Activated T-cell treated with anti-CD3 and anti-CD28 coated beads for 24 hours (primary cell): ENCODE measurements at regions not wholly inside any gene's neighbourhood (a gene's known extent, or its start where the extent isn't known, plus 50 kb on each side); places are given as distances from the start of the nearest gene placed in this dataset.

Experiments used
- DNase-seq: peaks from one replicate; pipeline ENCODE4 v3.0.0-alpha.2; 2020; ENCODE audit warnings: low read depth

DNA sequence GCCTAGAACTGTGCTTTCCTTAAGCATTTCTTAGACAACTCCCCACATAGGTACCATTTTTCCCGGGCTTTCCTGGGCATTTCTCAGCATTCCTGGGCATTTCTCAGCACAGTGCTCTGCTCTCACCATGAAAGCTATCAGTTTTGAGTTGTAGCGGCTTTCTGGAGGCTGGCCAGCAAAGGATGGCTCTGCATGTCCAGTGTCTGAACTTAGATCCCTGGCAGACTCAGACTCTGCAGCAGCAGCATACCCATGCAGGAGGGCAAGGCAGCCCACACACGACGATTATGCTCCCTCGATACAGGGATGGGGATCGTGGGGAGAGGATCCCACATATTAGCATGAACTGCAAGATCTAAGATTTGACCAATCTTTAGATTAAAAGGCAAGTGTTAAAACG lies 248.9 kb upstream of the MKI67 start:
- DNase-seq: no peak

GRCh38 chr10:128377364-128377987 lies 251.3 kb upstream of the MKI67 start:
- DNase-seq: no peak

GRCh38 chr10:128377988-128378387 lies 251.8 kb upstream of the MKI67 start:
- no peak for DNase-seq

DNA sequence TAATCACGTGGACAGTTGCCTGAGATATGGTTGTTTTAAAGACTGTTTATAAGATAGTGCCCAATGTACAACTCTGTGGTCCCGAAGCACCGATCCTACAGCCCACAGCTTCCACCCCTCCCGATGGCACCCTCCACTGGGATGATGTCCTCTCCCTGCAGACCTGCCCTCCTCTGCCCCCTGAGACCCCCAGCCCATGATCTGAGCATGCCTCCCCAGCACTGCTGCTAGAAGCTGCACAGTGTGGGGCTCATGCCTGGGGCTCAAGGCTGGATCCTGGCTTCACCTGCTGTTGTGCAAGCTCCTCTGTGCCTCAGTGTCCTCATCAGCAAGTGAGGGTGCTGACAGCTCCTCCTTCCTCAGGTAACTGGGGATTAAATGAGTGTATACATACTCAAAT lies 254.7 kb upstream of the MKI67 start:
- no peak for DNase-seq

DNA sequence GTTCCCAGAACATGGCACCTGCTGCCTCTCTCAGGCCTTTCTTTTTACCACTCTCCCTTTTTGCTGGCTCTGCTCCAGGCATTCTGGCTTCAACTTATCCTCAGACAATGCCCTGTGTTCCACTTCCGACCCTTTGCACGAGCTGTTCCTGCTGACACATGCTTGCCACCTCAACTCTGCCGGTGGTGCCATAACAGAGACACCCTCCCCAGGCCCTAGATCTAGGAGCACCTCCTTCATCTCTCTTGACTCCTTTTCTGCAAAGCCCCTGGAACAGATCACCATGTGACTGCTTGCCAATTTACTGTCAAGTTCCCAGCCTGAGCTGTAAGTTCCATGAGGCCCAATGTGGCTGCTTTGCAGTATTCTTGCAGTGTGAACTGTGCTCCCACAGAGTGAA lies 256.0 kb upstream of the MKI67 start:
- no peak for DNase-seq

GRCh38 chr10:128384831-128385230 lies 258.6 kb upstream of the MKI67 start:
- DNase-seq: no peak

DNA sequence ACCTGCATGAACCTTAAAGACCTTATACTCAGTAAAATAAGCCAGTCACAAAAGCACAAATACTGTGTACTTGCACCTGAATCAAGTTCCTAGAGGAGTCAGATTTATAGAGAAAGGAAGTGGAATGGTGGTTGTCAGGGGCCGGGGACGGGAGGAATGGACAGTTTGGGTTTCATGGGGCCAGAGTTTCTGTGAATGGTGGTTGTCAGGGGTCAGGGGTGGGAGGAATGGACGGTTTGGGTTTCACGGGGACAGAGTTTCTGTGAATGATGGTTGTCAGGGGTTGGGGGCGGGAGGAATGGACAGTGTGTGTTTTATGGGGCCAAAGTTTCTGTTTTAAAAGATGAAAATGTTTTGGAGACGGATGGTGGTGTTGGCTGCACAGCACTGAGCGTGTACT lies 260.0 kb upstream of the MKI67 start:
- no peak for DNase-seq

DNA sequence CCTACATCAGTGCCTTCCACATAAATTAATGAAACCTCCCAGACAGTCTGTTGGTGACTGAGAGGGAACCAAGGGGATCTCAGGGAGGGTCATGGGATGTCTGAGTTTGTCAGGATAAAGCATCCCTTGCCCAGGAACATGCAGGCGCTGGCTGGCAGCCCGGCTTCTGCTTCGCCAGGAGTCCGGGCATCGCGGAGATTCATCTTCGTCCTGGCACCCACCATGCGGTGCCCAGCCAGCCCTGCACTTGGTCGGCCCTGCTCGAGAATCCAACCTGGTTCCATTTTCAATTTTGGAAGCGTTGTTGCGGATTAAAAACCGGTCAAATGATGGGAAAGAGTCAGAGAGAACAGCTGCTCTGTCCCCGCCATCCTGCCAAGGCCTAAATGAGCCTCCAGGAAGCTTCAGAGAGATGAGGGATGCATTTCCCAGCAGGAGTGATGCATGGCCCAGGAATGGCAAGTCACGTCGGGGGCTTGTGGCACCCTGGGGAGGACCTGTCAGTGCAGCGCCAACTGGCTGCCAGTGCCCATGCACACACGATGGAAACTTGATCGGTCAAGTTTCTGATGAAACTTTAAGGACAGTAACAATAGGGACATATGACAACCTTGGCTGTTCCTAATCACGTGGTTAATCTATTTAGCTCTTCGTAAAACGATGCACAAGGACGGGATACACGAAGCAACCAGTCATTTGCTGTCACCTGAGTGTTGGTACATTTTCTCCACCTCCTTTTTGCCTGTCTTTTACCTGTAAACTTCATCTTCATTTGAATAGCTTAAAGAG lies 260.8 kb upstream of the MKI67 start:
- DNase-seq: no peak

DNA sequence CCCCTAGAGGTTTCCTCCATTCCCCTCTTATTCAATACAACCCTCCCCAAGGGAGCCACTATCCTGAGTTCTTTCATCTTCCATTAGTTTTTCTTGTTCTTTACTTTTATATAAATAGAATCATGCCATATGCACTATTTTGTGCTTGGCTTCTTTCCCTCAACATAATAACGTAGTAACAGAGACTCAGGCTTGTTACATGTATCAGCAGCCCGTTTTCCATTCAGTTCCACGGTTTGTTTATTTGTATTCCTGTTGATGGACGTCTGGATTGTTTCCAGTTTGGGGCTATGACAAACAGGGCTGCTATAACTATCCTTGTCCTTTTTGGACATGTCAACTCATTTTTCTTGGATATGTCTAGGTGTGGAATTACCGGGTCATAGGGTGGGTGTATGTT lies 264.4 kb upstream of the MKI67 start:
- DNase-seq: no peak

- no peak for DNase-seq
Measured at GRCh38 chr10:128393546-128393945, 267.3 kb upstream of the MKI67 start.

- no peak for DNase-seq
Measured at GRCh38 chr10:128398118-128398517, 271.9 kb upstream of the MKI67 start.

DNA sequence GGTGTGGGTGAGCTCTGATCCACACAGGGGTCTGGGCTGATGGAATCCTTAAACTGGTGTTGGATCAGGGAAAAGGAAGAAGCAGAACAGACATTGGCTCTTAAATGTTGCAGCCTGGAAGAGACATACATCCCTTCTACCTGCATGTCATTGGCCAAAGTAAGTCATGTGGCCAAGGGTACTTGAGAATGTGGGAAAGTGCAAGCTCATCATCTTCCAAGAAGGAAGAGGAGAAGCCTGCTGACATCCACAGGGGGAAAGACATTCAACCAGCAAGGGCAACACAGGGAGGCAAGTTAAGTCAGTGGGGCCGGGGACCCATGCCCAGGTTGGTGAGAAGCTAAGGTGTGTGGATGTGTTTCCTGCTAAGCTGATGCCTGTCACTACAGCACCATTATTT lies 272.8 kb upstream of the MKI67 start:
- DNase-seq: no peak

GRCh38 chr10:128400564-128400963 lies 274.3 kb upstream of the MKI67 start:
- no peak for DNase-seq

GRCh38 chr10:128405450-128405849 lies 279.2 kb upstream of the MKI67 start:
- DNase-seq: no peak

- no peak for DNase-seq
Measured at GRCh38 chr10:128411643-128412042, 285.4 kb upstream of the MKI67 start.

DNA sequence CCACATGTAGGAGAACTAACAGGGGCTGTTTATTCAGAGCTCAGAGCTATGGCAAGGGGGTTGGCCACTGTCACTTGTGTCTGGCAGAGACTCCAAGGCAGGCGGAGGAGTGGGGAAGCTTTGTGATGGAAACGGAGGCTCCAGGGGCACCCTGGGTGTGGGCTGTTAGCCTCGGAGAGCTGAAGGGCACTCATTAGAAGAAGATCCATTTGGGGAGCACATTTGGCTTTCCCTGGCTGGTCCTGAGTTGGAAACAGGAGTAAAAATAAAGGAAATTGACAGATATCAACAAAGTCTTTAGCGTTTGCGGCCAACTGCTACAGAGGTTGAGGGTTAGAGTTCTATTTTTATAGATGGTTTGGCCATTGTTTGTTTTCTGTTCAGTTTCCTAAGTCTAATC lies 288.3 kb upstream of the MKI67 start:
- no peak for DNase-seq

DNA sequence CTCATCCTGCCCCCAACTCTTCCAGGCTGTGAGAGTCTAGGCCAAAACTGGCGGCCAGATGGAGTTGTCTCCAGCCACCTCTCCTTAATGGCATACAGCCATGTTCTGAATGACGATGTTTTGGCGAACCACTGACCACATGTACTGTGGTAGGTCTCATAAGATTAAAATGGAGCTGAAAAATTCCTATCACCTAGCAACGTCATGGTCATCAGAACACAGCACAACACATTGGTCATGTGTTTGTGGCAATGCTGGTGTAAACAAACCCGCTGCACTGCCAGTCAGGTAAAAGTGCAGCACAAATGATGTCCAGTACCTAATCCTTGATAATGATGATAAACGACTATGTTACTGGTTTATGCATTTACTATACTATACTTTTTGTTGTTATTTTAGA lies 290.0 kb upstream of the MKI67 start:
- no peak for DNase-seq

- no peak for DNase-seq
Measured at GRCh38 chr10:128417826-128418225, 291.6 kb upstream of the MKI67 start.

GRCh38 chr10:128418819-128419218 lies 292.6 kb upstream of the MKI67 start:
- DNase-seq: no peak

GRCh38 chr10:128419466-128420019 lies 293.3 kb upstream of the MKI67 start:
- DNase-seq: no peak

DNA sequence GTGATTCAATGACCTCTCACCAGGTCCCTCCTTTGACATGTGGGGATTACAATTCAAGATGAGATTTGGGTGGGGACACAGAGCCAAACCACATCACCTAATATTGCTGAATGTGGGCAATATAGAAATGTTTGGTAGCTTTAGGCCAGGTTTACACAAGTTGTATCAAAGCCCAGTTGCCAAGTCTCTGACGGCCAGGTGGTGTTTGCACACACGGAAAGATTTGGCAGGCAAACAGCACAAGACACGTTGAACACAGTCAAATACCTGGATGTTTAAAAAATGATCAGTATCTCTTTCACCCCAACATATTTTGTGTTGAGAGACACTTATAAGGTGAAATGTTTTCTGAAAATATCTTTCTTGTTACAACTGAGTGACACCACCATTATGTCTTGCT lies 294.4 kb upstream of the MKI67 start:
- DNase-seq: no peak

DNA sequence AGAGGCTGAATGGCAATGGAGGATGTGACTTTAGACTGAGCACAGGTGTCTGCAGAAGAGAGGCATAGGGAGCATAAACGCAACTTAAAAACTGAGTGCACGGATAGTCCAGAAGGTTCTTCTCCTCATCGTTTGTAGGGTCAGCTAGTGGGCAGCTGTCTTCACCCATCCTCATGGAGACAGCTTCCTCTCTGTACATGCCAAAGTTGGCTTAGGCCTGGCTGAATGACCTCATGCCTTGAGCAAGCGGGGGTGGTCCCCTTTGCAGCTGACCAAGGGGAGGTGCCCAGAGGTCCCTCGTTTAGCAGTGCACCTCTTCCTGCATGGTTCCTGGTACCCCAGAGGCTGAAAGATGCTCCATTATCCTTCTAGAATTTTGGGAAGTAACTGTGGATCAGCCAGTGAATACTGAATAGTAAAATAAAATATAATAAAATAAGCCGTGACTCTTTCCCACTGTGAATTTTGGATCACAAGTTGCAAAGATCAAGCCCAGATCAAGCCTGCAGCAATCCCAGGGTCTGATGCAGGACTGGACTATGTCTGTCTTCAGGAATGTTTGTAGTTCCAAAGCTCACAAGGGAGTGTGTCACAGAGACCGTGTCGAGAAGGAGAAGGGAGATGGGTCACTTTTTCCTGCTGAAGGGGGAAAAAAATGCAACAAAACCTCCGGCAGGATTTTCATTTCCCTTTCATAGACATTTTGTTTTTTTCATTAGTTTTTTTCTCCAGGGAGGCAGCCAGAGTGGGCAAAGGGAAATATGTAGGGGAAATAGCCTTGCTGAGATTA lies 295.3 kb upstream of the MKI67 start:
- DNase-seq: no peak

- DNase-seq: no peak
Measured at GRCh38 chr10:128422190-128422589, 296.0 kb upstream of the MKI67 start.
